ENCODE measurements at regions not wholly inside any gene's neighbourhood (a gene's known extent, or its start where the extent isn't known, plus 50 kb on each side); places are given as distances from the start of the nearest gene placed in this dataset.

GRCh38 chr12:125320177-125320576, 254.9 kb downstream of the AACS start:
- no peak for TF ChIP-seq CTCF (IDR thresholded peaks at IDR 0.05; ENCODE audit: poor library complexity, severe bottlenecking)
- Histone ChIP-seq H3K27ac (ENCODE audit: low read length) (no peak overlapping the region), H3K27me3 (ENCODE audit: insufficient read depth, low read depth, low read length) (no peaks in the 10 kb centered on the region), H3K9me2 (ENCODE audit: insufficient read depth, low read length) (no peaks in the 10 kb centered on the region), H3K36me3 (ENCODE audit: insufficient read depth, low read length) (no peaks in the 10 kb centered on the region), H2AFZ (ENCODE audit: low read depth, low read length) (no peak overlapping the region), H4K20me1 (ENCODE audit: insufficient read depth) (no peaks in the 10 kb centered on the region), H3F3A (ENCODE audit: insufficient read depth, low read length, poor library complexity, severe bottlenecking) (no peaks in the 10 kb centered on the region), H3K9ac (ENCODE audit: low read length) (no peak overlapping the region), H3K4me3 (ENCODE audit: low read length) (no peak overlapping the region), H3K79me2 (replicated peaks; ENCODE audit: insufficient read depth, low read length) (no peaks in the 10 kb centered on the region), H3K4me2 (ENCODE audit: low read length) (no peak overlapping the region), H3K9me3 (ENCODE audit: low read length) (no peaks in the 10 kb centered on the region)

- Histone ChIP-seq H2AFZ (ENCODE audit: low read depth, low read length) (no peak overlapping the region), H3K4me3 (ENCODE audit: low read length) (no peak overlapping the region), H3K9ac (ENCODE audit: low read length) (no peak overlapping the region), H3K36me3 (ENCODE audit: insufficient read depth, low read length) (no peaks in the 10 kb centered on the region), H3K27me3 (ENCODE audit: insufficient read depth, low read depth, low read length) (no peaks in the 10 kb centered on the region), H3K4me2 (ENCODE audit: low read length) (no peak overlapping the region), H3K79me2 (replicated peaks; ENCODE audit: insufficient read depth, low read length) (no peaks in the 10 kb centered on the region), H3F3A (ENCODE audit: insufficient read depth, low read length, poor library complexity, severe bottlenecking) (no peaks in the 10 kb centered on the region), H4K20me1 (ENCODE audit: insufficient read depth) (no peaks in the 10 kb centered on the region), H3K9me3 (ENCODE audit: low read length) (peaks cover 8% of the 10 kb centered on the region), H3K9me2 (ENCODE audit: insufficient read depth, low read length) (no peaks in the 10 kb centered on the region), H3K27ac (ENCODE audit: low read length) (no peak overlapping the region)
- TF ChIP-seq CTCF (IDR thresholded peaks at IDR 0.05; ENCODE audit: poor library complexity, severe bottlenecking) (no peak), EP300 (conservative IDR thresholded peaks at IDR 0.05; ENCODE audit: poor library complexity, severe bottlenecking) (no peak), MXI1 (conservative IDR thresholded peaks at IDR 0.05; ENCODE audit: poor library complexity, severe bottlenecking) (no peak), TAF1 (IDR thresholded peaks at IDR 0.05; ENCODE audit: low read depth) (no peak), SMC3 (conservative IDR thresholded peaks at IDR 0.05; ENCODE audit: poor library complexity) (no peak), RAD21 (conservative IDR thresholded peaks at IDR 0.05) (no peak), REST (IDR thresholded peaks at IDR 0.05; ENCODE audit: borderline replicate concordance) (no peak), EZH2 (IDR thresholded peaks at IDR 0.05; ENCODE audit: borderline replicate concordance, insufficient read depth, low read length, poor library complexity, severe bottlenecking) (no peak), POLR2AphosphoS5 (IDR thresholded peaks at IDR 0.05) (no peak)
Measured at GRCh38 chr12:125324861-125325490, 259.7 kb downstream of the AACS start.
